Stimulated activated CD8-positive, alpha-beta memory T cell treated with anti-CD3 and anti-CD28 coated beads, Interleukin-7, amount 100 ng/mL, for 1 hour (primary cell): ENCODE measurements at regions not wholly inside any gene's neighbourhood (a gene's known extent, or its start where the extent isn't known, plus 50 kb on each side); places are given as distances from the start of the nearest gene placed in this dataset.
"Not testable (repeated sequence)": the region's sequence is repeated elsewhere in the genome, so short reads cannot be mapped to it uniquely, and the experiment has no call there.

ENCODE experiments used
- DNase-seq, 2 donors: peaks; one replicate each; pipeline ENCODE4 v3.0.0-alpha.2; 2020; ENCODE audit warnings: low read depth in 2 of 2

DNA sequence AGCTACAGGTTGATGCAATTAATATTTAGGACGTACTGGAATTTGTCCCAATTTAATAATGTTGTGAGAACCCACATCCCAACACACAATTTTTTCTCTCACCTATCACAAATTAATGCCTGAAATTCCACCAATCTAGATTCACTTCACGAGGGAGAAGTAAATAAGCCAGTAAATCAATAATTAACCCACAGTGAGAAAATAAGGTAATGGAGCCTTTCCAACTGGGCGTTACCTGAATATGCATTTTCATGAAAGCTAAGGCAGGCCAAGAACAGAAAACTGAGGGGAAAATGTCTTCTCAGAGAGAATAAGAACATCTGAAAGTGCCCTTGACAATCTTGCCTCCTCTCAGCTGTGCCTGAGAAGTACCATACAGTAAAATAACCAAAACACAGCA, 240.8 kb upstream of the NR5A2 start:
- DNase-seq = no peak

DNA sequence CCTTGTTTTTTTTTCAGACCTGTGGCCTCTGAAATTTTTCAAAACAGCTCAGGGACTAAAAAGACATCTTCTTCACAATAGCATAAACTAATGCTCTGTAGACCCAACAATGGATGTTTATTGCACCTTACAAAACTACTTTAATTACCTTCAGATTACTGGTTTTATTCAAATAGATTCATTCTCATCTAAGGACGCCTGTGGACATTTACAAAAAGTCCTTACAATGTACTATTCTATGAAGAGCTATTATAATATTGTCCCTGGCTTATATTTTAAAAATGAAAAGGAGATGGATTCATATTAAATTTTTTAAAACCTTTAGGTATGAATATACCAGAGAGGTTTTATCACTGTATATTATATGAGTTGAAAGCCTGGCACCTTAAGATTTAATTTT, 238.4 kb upstream of the NR5A2 start:
- no peak for DNase-seq

DNA sequence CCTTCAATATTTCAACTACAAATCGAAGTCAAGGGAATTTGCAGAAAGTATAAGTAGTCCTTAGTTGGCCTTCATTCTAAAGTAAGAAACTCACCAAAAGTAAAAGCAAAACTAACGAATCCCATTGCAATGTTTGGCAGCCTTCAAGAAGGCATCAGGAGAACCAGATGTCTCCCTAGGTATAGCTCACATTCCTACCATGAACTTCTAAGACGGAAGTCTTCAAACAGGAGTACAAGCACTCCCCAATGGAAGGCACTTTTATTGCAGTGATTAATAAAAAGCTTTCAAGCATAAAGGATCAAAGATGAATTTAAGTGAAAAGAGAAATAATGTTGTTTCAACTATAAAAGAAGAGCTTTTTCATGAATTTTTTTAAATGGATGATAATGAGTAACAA, 236.0 kb upstream of the NR5A2 start:
- DNase-seq = no peak

DNA sequence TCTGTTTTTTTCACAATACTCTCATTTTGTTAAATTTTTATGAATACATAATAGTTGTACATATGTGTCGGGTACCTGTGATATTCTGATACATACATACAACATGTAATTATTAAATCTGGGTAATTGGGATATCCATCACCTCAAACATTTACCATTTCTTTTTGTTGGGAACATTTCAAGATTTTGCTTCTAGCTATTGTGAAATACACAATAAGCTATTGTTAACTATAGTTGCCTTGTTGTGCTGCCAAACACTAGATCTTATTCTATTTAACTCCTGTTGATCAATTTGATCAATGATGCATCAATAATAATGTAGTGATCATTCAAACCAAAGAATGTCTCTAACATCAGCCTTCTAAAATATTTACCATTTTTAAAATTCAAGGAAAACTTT, 234.6 kb upstream of the NR5A2 start:
- DNase-seq = no peak

DNA sequence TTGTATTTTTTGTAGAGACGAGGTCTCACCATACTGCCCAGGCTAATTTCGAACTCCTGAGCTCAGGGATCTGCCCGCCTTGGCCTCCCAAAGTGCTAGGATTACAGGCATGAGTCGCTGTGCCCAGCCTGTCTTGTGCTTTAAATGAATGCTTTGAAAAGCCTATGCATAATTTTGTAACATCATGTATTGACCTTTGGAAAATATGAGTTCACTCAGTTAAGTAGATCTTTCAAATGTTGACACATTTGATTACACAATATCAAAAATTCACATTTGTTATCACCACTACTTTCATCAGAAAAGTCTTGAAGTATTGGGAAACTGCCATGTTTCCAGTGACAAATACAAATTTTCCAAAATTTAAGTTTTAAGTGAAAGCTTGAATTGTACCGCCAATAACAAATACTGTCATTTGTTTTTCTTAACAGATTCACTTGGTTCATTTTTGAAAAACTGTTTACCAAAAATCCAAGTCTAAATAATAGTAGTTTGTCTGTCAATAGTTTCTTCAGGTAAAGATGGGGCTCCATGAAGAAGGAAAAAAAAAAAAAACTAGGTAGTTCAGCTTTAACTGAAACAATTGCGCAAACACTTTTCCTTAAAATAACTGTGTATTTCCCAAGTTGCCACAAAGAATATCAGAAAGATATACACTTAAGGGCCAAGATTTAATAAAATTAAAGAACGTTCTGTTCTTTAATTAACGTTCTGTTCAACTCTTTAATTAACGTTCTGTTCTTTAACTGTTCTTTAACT, 233.2 kb upstream of the NR5A2 start:
- no peak for DNase-seq

DNA sequence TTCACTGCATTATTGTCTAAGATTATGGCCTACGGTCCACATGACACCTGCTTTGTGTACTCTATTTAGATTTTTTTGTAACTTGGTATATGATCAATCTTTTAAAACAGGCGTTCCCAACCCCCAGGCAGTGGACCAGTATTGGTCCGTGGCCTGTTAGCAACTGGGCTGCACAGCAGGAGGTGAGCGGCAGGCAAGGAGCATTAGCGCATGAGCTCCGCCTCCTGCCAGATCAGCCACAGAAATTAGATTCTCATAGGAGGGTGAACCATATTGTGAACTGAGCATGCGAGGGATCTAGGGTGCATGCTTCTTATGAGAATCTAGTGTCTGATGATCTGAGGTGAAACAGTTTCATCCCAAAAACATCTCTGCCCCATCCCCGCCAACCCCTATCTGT, 228.4 kb upstream of the NR5A2 start:
- DNase-seq = no peak

DNA sequence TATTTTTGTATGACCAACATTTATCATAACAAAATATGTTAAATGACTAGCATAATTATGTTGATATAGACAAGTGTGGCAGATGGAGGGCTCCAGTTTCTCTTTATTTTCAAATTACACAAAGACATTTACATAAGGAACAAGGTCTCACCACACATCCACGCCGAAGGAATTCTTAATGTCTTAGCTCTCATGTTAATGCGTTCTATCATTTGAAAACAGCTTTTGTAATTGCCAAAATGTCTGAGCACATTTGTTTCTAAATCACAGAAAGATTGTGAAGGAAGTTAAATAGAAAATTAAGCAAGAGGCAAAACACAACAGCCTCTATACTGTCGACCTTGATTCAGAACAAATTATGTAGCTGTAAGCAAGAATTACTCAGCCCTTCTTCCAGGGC, 223.0 kb upstream of the NR5A2 start:
- DNase-seq = no peak

DNA sequence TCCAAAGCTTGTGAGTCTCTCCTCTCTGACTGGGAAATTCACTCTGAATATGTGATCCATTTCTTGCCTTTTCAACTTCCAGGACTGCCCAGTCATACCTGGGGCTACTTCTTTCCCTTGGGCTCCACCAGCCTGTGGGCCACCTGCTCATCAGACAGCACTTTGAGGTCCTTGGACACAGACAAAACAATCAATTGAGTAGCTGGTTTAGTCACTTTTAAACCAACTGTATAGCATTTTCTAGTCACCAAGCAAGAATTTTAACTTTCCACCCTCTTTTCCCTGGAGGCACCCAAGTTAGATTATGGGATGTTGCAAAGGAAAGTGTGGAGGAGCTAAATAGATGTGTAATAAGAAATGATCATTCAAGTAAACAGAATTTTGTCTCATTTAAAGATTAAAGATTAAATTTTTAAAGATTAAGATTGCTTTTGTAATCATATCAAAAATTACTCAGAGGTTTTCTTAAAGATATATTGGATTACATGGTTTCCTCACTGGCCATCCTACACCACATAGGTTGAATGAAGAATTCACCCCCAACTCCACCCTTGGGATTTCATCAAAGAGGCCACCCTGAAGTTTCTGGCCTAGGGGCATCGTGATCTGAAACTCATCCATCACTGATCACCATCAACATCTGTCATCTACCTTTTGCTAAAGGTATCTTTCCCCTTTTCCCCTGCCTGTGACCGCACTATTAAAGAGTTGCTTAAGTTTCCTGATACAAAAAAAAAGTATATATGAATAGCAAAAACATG, 219.2 kb upstream of the NR5A2 start:
- no peak for DNase-seq

DNA sequence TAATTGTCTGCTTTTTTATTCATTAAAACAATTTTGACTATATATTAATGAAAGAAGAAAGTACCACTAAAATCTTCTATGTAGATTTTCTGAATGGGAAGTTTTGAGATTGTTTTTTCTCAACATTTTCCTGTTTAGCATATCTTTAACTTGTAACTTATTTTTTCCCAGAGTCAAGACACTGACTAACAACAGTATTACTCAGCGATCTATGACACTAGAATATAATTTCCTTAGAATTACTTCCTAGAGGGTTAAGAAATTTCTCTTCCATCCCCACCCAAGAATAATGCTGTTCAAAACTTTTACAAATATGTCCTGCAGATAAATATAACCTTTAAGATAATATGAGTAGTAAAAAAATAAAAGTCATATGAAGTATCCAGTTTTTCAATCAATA, 218.2 kb upstream of the NR5A2 start:
- DNase-seq = no peak

DNA sequence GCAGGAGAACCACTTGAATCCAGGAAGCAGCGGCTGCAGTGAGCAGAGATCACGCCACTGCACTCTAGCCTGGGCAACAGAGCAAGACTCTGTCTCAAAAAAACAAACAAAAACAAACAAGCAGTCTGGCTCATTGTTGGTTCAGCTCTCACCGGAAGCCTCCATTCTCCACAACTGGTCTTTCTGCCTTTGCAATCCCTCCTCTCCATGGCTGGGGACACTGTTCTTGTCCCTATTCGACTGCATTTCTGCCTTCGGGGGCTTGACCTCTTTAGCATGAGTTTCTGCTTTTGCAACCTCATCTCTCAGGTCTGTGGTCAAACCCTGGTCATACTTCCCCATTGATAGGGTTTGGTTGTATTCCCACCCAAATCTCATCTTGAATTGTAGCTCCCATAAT, 216.3 kb upstream of the NR5A2 start:
- no peak for DNase-seq

DNA sequence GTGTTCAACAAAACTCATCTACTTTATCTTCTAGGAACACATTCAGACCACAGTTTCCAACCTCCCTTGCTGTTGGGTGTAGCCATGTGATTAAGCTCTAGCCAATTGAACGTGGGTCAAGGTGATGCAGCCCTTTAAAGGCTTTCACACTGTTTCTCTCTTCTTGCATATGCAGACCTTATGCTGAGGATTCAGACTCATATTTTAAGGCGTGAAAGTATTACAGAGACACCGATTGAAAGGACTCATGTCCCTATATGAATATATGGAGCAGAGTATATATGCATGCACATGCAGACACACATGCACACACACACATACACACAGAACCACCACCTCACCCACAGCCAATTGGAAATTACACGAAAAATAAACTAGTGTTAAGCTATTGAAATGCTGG, 214.3 kb upstream of the NR5A2 start:
- DNase-seq = no peak

DNA sequence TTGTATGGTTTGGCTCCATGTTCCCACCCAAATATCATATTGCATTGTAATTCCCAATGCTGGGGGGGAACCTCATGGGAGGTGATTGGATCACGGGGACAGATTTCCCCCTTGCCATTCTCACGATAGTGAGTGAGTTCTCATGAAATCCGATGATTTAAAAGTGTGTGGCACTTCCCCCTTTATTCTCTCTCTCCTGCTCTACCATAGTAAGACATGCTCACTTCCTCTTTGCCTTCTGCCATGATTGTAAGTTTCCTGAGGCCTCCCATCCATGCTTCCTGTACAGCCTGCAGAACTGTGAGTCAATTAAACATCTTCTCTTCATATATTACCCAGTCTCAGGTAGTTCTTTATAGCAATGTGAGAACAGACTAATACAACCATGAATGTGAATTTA, 211.6 kb upstream of the NR5A2 start:
- DNase-seq = no peak

DNA sequence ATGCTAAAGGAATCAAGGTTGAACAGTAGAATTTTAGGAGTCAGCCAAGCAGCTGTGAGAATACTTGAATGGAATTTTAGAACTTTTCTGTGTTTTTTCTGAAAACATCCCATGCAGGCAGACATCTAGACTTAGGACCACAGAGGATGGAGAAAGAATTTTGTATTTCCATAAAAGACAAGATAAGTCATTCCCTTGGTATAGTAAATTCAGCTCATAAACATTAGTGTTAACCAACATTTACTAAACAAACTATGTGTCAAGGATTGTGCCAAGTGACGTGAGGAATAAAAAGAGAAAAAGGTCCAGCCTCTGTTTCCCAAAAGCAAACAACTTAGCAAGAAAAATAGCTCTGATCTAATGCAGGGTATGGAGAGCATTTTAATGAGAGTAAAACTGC, 210.2 kb upstream of the NR5A2 start:
- DNase-seq = no peak

DNA sequence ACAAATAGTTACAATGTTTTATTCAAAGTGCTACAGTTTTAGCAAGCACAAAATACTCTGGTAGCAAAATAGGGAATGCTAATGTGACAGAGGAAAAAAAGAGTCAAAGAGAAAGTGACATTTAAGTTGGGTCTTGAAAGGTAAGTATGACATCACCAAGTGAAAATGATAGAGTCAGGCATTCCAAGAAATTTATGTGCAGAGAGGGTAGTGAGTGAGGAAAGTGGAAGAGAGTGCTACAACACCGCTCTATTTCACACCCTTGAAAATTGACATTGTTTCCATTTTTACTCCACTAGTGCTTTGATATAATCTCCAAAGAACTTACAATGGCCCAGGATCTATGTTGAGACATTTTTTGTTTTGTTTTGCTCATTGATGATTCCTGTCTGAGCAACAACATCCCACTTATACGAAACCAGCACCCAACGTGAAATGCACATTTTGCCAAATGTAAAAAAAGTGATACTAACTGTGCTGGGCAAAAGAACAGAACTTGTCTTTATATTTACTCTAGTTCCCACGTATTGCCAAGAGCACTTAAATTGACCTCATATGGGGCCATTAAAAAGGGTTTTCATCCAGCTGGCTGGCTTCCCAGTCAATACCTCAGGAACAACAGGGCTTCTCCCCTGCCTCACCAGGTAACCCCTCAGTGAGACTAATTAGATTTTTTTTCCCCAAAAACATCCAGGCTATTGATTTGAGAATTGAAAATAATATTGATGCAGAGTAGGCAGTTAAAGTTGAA, 206.3 kb upstream of the NR5A2 start:
- DNase-seq = no peak

DNA sequence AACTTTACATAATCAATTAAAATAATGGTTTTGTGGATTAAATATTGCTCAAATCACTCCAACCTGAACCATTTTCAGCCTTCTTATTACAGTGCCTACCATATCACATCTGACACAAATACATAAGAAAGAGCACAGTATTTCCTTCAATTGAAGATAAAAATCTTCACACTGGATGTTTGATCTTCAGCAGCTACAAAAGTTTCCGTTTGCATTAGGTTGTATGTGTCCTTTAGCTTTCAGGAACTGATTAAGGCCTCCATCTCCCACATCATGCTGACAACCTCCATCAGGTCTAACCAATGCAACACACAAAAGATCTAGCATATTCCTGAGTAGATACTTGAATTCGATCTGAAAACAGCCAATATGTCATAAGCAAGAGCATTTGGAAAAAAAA, 195.1 kb upstream of the NR5A2 start:
- DNase-seq = no peak

DNA sequence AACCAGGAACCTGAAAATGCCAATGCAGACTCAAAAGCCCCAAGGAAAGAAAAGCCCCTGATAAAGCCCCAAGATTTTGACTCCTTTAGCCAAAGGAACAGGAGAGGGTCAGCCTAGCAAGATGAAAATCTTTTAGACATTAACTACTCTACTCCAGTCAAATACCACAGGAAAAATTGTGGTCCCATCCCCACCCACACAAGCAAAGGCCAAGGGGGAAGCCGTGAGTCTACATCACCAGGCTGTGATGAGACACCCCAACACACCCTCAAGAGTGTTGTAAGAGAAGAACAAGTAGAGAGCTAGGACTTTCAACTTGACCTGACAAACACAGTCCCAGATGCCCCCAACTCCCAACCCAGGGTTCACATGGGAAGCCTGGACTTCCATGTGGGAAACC, 192.8 kb upstream of the NR5A2 start:
- DNase-seq = no peak

DNA sequence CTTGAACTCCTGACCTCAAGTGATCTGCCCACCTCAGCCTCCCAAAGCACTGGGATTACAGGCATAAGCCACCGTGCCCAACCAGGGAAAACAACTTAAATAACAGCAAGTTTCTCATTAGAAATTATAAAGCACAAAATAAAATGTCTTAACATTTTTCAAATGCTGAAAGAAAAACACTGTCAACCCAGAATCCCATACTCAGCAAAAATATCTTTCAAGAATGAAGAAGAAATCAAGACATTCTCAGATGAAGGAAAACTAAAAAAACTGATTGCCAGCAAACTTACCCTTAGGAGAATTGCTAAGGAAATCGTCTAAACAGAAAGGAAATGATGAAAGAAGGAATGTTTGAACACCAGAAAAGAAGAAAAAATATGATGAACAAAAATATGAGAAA, 191.1 kb upstream of the NR5A2 start:
- DNase-seq = no peak

DNA sequence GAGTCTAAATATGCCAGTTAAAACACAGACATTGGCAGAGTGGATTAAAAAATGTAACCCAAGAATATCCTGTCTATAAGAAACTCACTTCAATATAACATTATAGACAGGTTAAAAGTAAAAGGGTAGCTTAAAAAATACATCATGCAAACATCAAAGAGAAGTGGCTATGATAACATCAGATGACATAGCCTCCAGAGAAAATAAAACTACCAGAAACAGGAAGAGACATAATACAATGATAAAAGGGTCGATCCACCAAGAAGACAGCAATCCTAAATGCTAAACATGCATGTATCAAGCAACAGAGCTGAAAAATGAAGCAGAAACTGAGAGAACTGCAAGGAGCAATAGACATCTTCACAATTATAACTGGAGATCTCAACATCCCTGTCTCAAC, 190.2 kb upstream of the NR5A2 start:
- DNase-seq = no peak

DNA sequence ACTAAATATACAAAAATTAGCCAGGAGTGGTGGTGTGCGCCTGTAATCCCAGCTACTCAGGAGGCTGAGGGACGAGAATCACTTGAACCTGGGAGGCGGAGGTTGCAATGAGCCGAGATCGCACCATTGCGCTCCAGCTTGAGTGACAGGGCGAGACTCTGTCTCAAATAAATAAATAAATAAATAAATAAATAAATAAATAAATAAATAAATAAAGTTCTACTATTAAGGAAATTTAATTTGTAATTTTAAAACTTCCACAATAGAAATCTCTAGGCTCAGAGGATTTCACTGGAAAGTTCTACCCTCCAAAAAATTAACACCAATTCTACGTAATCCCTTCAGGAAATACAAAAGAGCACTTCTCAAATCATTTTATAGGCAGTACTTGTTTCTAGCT, 187.9 kb upstream of the NR5A2 start:
- not testable (repeated sequence) for DNase-seq

DNA sequence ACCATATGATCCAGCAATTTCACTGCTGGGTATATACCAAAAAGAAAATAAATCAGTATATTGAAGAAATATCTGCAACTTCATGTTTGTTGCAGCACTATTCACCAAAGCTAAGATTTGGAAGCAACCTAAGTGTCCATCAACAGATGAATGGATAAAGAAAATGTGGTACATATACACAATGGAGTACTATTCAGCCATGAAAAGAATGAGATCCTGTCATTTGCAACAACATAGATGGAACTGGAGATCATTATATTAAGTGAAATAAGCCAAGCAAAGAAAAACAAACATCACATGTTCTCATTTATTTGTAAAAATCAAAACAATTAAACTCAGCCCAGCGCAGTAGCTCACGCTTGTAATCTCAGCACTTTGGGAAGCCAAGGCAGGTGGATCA, 184.4 kb upstream of the NR5A2 start:
- DNase-seq = not testable (repeated sequence)

DNA sequence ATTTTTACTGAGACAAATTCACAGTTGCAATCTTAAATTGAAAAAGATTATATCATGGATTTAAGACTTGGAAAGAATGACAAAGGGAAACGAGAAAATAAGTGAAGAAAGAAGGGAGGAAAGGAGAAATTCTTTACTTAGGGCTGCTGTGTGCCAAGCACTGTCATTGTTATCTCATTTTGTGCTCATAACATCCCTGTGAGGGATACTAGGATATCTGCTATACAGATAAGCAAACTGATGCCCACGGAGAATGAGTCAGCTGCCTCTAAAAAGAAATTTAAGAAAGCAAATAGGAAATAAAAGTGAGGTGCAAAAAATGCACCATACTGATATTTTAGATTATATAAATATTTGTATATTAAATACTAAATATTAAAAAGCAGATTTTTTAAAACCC, 183.6 kb upstream of the NR5A2 start:
- DNase-seq = no peak

DNA sequence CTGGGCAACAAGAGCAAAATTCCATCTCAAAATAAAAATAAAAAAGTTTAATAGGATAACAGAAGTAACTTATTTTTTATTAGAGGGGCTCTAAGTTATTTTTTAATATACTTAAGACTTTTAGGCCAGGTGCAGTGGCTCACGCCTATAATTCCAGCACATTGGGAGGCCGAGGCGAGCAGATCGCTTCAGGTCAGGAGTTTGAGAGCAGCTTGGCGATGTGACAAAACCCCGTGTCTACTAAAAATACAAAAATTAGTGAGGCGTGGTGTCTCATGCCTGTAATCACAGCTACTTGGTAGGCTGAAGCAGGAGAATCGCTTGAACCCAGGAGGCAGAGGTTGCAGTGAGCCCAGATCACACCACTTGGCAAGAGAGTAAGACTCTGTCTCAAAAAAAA, 180.5 kb upstream of the NR5A2 start:
- DNase-seq = no peak
